GM13976 (cell line): ENCODE measurements at regions not wholly inside any gene's neighbourhood (a gene's known extent, or its start where the extent isn't known, plus 50 kb on each side); places are given as distances from the start of the nearest gene placed in this dataset.

Experiments
- DNase-seq: peaks from one replicate; pipeline ENCODE4 v3.0.0; 2012; ENCODE audit warnings: low spot score
- in situ Hi-C: fragments of 300-500 bp; cut with MboI; formaldehyde crosslinking; loops from one replicate; pipeline ENCODE4 v1.12.0; 2022; ENCODE audit warnings: low sequenced_read_pairs, mixed read lengths, inconsistent platforms; ENCODE audit not compliant: unreplicated experiment
- TF ChIP-seq, protein P1 (sequence below): IDR thresholded peaks from 2 replicates; pipeline ENCODE4 v1.5.1; 2012; ENCODE audit warnings: borderline replicate concordance, mild to moderate bottlenecking; ENCODE audit not compliant: insufficient read depth; ENCODE audit errors: extremely low read depth, missing control alignments, control extremely low read depth

DNA sequence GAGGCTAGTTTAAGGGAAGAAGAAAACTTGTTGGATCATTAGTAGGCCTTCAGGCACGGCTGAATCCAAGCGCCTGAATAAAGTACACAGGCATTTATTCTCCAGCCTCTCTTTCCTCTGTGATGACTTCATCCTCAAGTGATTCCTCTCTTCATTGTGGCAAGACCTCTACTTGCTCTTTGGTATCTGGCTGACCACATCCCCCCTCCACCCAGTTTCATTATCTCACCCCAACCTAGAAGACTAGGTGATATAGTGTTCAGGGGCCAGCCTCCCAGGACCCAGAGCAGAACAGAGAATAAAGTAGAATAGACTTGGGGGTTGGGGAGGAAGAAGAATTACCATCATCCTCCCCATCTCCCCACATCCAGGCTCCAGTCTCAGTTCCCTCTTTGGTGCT, 189.3 kb downstream of the MIAT start:
- no peak for DNase-seq
- in situ Hi-C loops = no loop called here
- TF ChIP-seq, protein P1, sequence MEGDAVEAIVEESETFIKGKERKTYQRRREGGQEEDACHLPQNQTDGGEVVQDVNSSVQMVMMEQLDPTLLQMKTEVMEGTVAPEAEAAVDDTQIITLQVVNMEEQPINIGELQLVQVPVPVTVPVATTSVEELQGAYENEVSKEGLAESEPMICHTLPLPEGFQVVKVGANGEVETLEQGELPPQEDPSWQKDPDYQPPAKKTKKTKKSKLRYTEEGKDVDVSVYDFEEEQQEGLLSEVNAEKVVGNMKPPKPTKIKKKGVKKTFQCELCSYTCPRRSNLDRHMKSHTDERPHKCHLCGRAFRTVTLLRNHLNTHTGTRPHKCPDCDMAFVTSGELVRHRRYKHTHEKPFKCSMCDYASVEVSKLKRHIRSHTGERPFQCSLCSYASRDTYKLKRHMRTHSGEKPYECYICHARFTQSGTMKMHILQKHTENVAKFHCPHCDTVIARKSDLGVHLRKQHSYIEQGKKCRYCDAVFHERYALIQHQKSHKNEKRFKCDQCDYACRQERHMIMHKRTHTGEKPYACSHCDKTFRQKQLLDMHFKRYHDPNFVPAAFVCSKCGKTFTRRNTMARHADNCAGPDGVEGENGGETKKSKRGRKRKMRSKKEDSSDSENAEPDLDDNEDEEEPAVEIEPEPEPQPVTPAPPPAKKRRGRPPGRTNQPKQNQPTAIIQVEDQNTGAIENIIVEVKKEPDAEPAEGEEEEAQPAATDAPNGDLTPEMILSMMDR = no peak

- in situ Hi-C loops = no loop called here
- no peak for DNase-seq
- TF ChIP-seq, protein P1 = no peak
Observed at GRCh38 chr22:26847046-26847445, 189.7 kb downstream of the MIAT start.

DNA sequence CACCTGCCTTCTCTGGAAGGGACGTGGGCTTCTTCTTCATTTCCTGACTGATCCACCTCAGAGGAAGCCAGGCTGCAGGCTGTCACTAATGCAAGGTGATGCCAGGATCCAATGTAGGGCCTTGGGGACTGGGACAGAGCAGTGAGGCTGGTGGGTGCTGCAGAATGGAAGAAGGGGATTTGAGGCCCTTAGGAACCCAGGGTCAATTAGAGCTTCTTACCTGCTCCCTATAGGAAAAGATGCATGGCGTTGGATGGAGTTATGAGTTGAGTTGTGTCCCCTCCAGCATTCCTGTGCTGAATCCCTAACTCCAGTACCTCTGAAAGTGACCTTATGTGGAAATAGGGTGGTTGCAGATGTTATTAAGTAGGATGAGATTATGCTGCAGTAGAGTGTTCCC, 190.4 kb downstream of the MIAT start:
- no peak for DNase-seq
- TF ChIP-seq, protein P1 = no peak
- in situ Hi-C loops = no loop called here

DNA sequence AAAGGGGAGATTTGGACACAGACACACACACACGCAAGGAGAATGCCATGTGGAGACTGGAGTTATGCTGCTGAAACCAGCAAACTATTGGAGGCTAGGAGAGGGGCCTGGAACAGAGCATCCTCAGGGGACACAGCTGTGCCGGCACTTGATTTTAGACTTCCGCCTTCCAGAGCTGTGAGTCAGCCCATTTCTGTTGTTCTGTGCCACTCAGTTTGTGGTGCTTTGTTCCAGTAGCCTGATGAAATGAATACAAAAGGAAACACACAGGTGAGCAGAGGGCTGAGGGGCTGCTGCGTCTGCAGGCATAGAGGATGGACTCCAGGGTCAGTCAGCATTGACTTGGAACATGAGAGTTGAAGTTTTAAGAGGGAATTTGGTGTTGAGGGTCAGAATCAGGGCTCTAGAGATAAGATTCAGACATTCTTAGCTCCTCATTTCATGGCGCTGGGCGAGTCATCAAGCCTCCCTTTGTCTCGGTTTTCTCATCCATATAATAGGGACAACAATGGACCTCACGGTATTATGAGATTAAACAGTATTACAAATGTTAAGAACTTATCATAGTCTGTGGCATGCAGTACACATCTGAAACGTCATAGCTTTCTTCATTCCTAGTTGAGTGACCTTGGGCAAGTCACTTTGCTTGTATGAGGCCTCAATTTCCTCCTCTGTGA, 191.0 kb downstream of the MIAT start:
- DNase-seq = no peak
- in situ Hi-C loops = no loop called here
- TF ChIP-seq, protein P1 = no peak

DNA sequence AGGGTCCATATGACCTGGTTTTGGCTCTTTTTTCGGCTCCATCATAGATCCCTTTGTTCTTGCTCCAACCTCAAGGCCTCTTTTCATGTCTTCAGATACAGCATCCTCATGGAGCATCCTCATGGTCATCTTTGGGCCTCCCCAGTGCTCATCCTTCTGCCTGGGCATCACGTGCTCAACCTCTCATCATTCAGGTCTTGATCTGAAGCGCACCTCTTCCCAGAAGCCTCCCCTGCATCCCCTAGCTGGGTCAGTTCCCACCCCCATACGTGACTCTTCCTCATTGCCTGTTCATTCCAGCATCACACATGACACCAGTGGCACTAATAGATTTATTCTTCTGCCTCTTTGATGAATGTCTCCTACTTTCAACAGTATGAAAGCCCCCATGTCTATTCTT, 192.2 kb downstream of the MIAT start:
- TF ChIP-seq, protein P1 = no peak
- DNase-seq = no peak
- in situ Hi-C loops = no loop called here

- in situ Hi-C loops = no loop called here
- no peak for DNase-seq
- TF ChIP-seq, protein P1 = no peak
Observed at GRCh38 chr22:26851125-26851524, 193.7 kb downstream of the MIAT start.
